Neuronal stem cell (in vitro differentiated cells): ENCODE measurements at regions not wholly inside any gene's neighbourhood (a gene's known extent, or its start where the extent isn't known, plus 50 kb on each side); places are given as distances from the start of the nearest gene placed in this dataset.

Source experiments
- DNase-seq: peaks from one replicate; pipeline ENCODE4 v3.0.0-alpha.2; 2013; ENCODE audit warnings: low spot score
- H2AFZ ChIP-seq: one replicate; pipeline ENCODE4 v1.6.1; 2013; ENCODE audit warnings: mild to moderate bottlenecking, low read length, inconsistent platforms
- H2AK5ac ChIP-seq: 2 replicates; pipeline ENCODE4 v1.6.1; 2013; ENCODE audit warnings: low read depth, mild to moderate bottlenecking, inconsistent platforms, low read length, moderate library complexity, mixed read lengths
- H2BK120ac ChIP-seq: 2 replicates; pipeline ENCODE4 v1.6.1; 2013; ENCODE audit warnings: low read depth, mild to moderate bottlenecking, inconsistent platforms, low read length, moderate library complexity, mixed read lengths
- H2BK12ac ChIP-seq: one replicate; pipeline ENCODE4 v1.6.1; 2013; ENCODE audit warnings: low read length, inconsistent platforms
- H2BK15ac ChIP-seq: 2 replicates; pipeline ENCODE4 v1.6.1; 2013; ENCODE audit warnings: mild to moderate bottlenecking, low read length, inconsistent platforms, mixed read lengths
- H2BK5ac ChIP-seq: one replicate; pipeline ENCODE4 v1.6.1; 2013; ENCODE audit warnings: inconsistent platforms, mild to moderate bottlenecking, low read length, moderate library complexity
- H3K14ac ChIP-seq: one replicate; pipeline ENCODE4 v1.6.1; 2013; ENCODE audit warnings: low read length, inconsistent platforms
- H3K18ac ChIP-seq: 2 replicates; pipeline ENCODE4 v1.6.1; 2013; ENCODE audit warnings: low read length, inconsistent platforms
- H3K23ac ChIP-seq: 2 replicates; pipeline ENCODE4 v1.6.1; 2013; ENCODE audit warnings: low read depth, mild to moderate bottlenecking, mixed read lengths, low read length, inconsistent platforms; ENCODE audit not compliant: poor library complexity
- H3K27ac ChIP-seq: replicated peaks from 3 replicates; pipeline ENCODE4 v1.5.1; 2013; ENCODE audit warnings: low read length, inconsistent platforms
- H3K27me3 ChIP-seq, 3 experiments: 2 replicates each; pipeline ENCODE4 v1.6.1; 2013; ENCODE audit warnings: low read length in 3 of 3, mild to moderate bottlenecking in 2 of 3, inconsistent platforms in 1 of 3, low read depth in 1 of 3, mixed read lengths in 1 of 3, moderate library complexity in 1 of 3; ENCODE audit not compliant: control insufficient read depth in 3 of 3, insufficient read depth in 3 of 3
- H3K36me3 ChIP-seq, 2 donors: replicated peaks in 1 of 2; 2 replicates each; pipeline ENCODE4 v1.6.1; 2013; ENCODE audit warnings: low read length in 2 of 2; ENCODE audit not compliant: control insufficient read depth in 2 of 2, insufficient read depth in 2 of 2
- H3K4ac ChIP-seq: 2 replicates; pipeline ENCODE4 v1.6.1; 2013; ENCODE audit warnings: inconsistent platforms, mild to moderate bottlenecking, low read length, moderate library complexity
- H3K4me1 ChIP-seq, 2 donors: 1 replicate in 1 of 2; 2 replicates in 1 of 2; pipeline ENCODE4 v1.6.1; 2013; ENCODE audit warnings: low read length in 2 of 2, low read depth in 1 of 2; ENCODE audit not compliant: control insufficient read depth in 2 of 2, insufficient read depth in 1 of 2
- H3K4me2 ChIP-seq: one replicate; pipeline ENCODE4 v1.6.1; 2013; ENCODE audit warnings: mild to moderate bottlenecking, low read length, inconsistent platforms; ENCODE audit not compliant: insufficient read depth, poor library complexity, severe bottlenecking
- H3K4me3 ChIP-seq, 2 donors: 2 replicates each; pipeline ENCODE4 v1.5.1; 2013; ENCODE audit warnings: low read length in 2 of 2, mild to moderate bottlenecking in 2 of 2, inconsistent platforms in 1 of 2, moderate library complexity in 1 of 2
- H3K79me1 ChIP-seq: one replicate; pipeline ENCODE4 v1.6.1; 2013; ENCODE audit warnings: low read depth, mild to moderate bottlenecking, inconsistent platforms, low read length, moderate library complexity
- H3K9ac ChIP-seq: one replicate; pipeline ENCODE4 v1.6.1; 2013; ENCODE audit warnings: mild to moderate bottlenecking, low read depth, low read length, inconsistent platforms; ENCODE audit not compliant: poor library complexity
- H3K9me3 ChIP-seq, 2 donors: replicated peaks in 1 of 2; 2 replicates each; pipeline versions ENCODE3 to v1.6.1; 2013; ENCODE audit warnings: low read length in 2 of 2, mild to moderate bottlenecking in 2 of 2, inconsistent platforms in 1 of 2, low read depth in 1 of 2, mixed read lengths in 1 of 2, moderate library complexity in 1 of 2; ENCODE audit not compliant: control insufficient read depth in 2 of 2, insufficient read depth in 1 of 2
- H4K8ac ChIP-seq: one replicate; pipeline ENCODE4 v1.6.1; 2013; ENCODE audit warnings: low read depth, mild to moderate bottlenecking, inconsistent platforms, low read length, moderate library complexity
- H4K91ac ChIP-seq: one replicate; pipeline ENCODE4 v1.6.1; 2013; ENCODE audit warnings: low read length, low read depth, mild to moderate bottlenecking, inconsistent platforms; ENCODE audit not compliant: poor library complexity
- WGBS, 2 donors: extraction: QIAGEN DNeasy Blood & Tissue Kit; methylation state at CpG; one replicate each; pipeline ENCODE4 v1.1.7; 2013; ENCODE audit warnings: missing lambda C conversion rate in 2 of 2, mixed read lengths in 1 of 2; ENCODE audit not compliant: insufficient read length in 2 of 2, insufficient replicate concordance in 1 of 2; ENCODE audit errors: extremely low coverage in 2 of 2; 5-methylcytosine and 5-hydroxymethylcytosine counted together

- no CpG with 5 or more reads among the region's 2 CpGs for WGBS, 2 donors
- H3K9ac ChIP-seq, result no peak overlapping the region
- H2AFZ ChIP-seq, result no peak overlapping the region
- peaks cover 0 to 2% of the 10 kb centered on the region in 2 donors for H3K9me3 ChIP-seq
- no peak overlapping the region for H3K23ac ChIP-seq
- H3K27ac ChIP-seq, result no peak overlapping the region
- H3K79me1 ChIP-seq, result no peaks in the 10 kb centered on the region
- no peak overlapping the region for H3K4me3 ChIP-seq
- no peak overlapping the region for H2BK12ac ChIP-seq
- no peaks in the 10 kb centered on the region for H3K4me1 ChIP-seq
- no peak overlapping the region for H2BK120ac ChIP-seq
- H2AK5ac ChIP-seq, result no peak overlapping the region
- H3K36me3 ChIP-seq, result no peaks in the 10 kb centered on the region
- DNase-seq, result no peak
- H3K27me3 ChIP-seq, result no peaks in the 10 kb centered on the region
- no peak overlapping the region for H3K4ac ChIP-seq
- no peak overlapping the region for H4K91ac ChIP-seq
- no peak overlapping the region for H3K14ac ChIP-seq
- H3K4me2 ChIP-seq, result no peak overlapping the region
- H2BK15ac ChIP-seq, result no peak overlapping the region
- no peak overlapping the region for H2BK5ac ChIP-seq
- H3K18ac ChIP-seq, result no peak overlapping the region
- H4K8ac ChIP-seq, result no peak overlapping the region
Measured at GRCh38 chr16:6148361-6148760, 1050.8 kb upstream of the EEF2KMT start.

GRCh38 chr16:6146874-6147425 is 1049.4 kb upstream of the EEF2KMT start:
- Histone ChIP-seq H3K4me1 (no peaks in the 10 kb centered on the region), H3K27me3 (no peaks in the 10 kb centered on the region), H3K4me3 (no peak overlapping the region), H3K27ac (no peak overlapping the region), H2AFZ (no peak overlapping the region), H3K4ac (no peak overlapping the region), H4K91ac (no peak overlapping the region), H4K8ac (no peak overlapping the region), H3K23ac (no peak overlapping the region), H2AK5ac (no peak overlapping the region), H3K14ac (no peak overlapping the region), H2BK12ac (no peak overlapping the region), H2BK5ac (no peak overlapping the region), H3K4me2 (no peak overlapping the region), H3K9me3 (peaks cover 0 to 2% of the 10 kb centered on the region in 2 donors), H3K9ac (no peak overlapping the region), H2BK15ac (no peak overlapping the region), H3K79me1 (no peaks in the 10 kb centered on the region), H3K18ac (no peak overlapping the region), H2BK120ac (no peak overlapping the region), H3K36me3 (no peaks in the 10 kb centered on the region)
- WGBS, 2 donors, result no CpG with 5 or more reads among the region's 9 CpGs
- DNase-seq, result no peak

- no peak overlapping the region for H3K4me3 ChIP-seq
- no peak overlapping the region for H3K18ac ChIP-seq
- no peak overlapping the region for H3K9ac ChIP-seq
- H4K8ac ChIP-seq, result no peak overlapping the region
- no peak overlapping the region for H2BK5ac ChIP-seq
- H3K79me1 ChIP-seq, result no peaks in the 10 kb centered on the region
- H2BK12ac ChIP-seq, result no peak overlapping the region
- H3K14ac ChIP-seq, result no peak overlapping the region
- no peaks in the 10 kb centered on the region for H3K4me1 ChIP-seq
- H3K36me3 ChIP-seq, result no peaks in the 10 kb centered on the region
- H3K27me3 ChIP-seq, result no peaks in the 10 kb centered on the region
- H3K27ac ChIP-seq, result no peak overlapping the region
- H2AFZ ChIP-seq, result no peak overlapping the region
- H3K4ac ChIP-seq, result no peak overlapping the region
- DNase-seq, result no peak
- H3K4me2 ChIP-seq, result no peak overlapping the region
- H4K91ac ChIP-seq, result no peak overlapping the region
- H2BK15ac ChIP-seq, result no peak overlapping the region
- H3K9me3 ChIP-seq, result peaks cover 0 to 2% of the 10 kb centered on the region in 2 donors
- H2AK5ac ChIP-seq, result no peak overlapping the region
- H3K23ac ChIP-seq, result no peak overlapping the region
- no CpG with 5 or more reads among the region's 2 CpGs for WGBS, 2 donors
- no peak overlapping the region for H2BK120ac ChIP-seq
Measured at GRCh38 chr16:6146356-6146755, 1048.8 kb upstream of the EEF2KMT start.

GRCh38 chr16:6144463-6144862 is 1046.9 kb upstream of the EEF2KMT start:
- Histone ChIP-seq H2BK15ac (no peak overlapping the region), H3K36me3 (no peaks in the 10 kb centered on the region), H3K23ac (no peak overlapping the region), H4K91ac (no peak overlapping the region), H2AFZ (no peak overlapping the region), H3K18ac (no peak overlapping the region), H3K4me3 (no peak overlapping the region), H3K4me1 (no peaks in the 10 kb centered on the region), H3K4ac (no peak overlapping the region), H3K27ac (no peak overlapping the region), H2BK120ac (no peak overlapping the region), H2AK5ac (no peak overlapping the region), H4K8ac (no peak overlapping the region), H3K9me3 (peaks cover 0 to 2% of the 10 kb centered on the region in 2 donors), H2BK12ac (no peak overlapping the region), H3K27me3 (no peaks in the 10 kb centered on the region), H2BK5ac (no peak overlapping the region), H3K9ac (no peak overlapping the region), H3K79me1 (no peaks in the 10 kb centered on the region), H3K4me2 (no peak overlapping the region), H3K14ac (no peak overlapping the region)
- no CpG with 5 or more reads among the region's 4 CpGs for WGBS, 2 donors
- no peak for DNase-seq
